ENCODE measurements at regions not wholly inside any gene's neighbourhood (a gene's known extent, or its start where the extent isn't known, plus 50 kb on each side); places are given as distances from the start of the nearest gene placed in this dataset.

GRCh38 chr6:14738497-14738896 lies 507.4 kb upstream of the JARID2 start:
- Mint-ChIP-seq H3K4me1 (peaks cover 46% of the 10 kb centered on the region), H3K27ac (peak overlapping the region; percentile 30), H3K9me3 (peaks cover 6% of the 10 kb centered on the region), H3K36me3 (peaks cover 24% of the 10 kb centered on the region), H3K27me3 (no peaks in the 10 kb centered on the region), H3K4me3 (no peak overlapping the region)
- POLR2A ChIA-PET = interaction anchor here (0.6 kb wide), 1 partner anchor 220 kb away, joined by 3 read pairs; no protein-coding TSS in a partner anchor
- ATAC-seq (ENCODE audit: low read depth) (no peak), DNase-seq (no peak)

DNA sequence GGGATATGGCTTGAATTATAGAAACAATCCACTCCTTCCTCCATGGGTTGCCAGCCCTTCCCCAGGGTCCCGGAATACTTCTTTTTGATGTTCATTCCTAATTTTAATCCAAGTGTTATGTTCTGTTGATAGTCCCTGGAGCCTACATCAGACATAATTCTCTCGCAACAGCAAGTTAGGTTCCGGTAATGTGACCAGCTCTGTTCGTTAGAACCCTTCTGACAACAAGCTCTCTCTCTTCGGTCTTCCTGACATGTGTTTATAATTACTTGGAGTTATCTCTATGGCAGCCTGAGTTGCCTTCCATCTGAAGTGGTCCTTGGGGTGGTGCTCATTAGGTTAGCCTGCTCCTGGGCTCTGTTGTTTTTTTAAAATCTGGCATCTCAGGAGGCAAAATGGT lies 506.9 kb upstream of the JARID2 start:
- Mint-ChIP-seq H3K9me3 (peaks cover 4% of the 10 kb centered on the region), H3K4me3 (peak overlapping the region; percentile 34), H3K27me3 (no peaks in the 10 kb centered on the region), H3K4me1 (peaks cover 46% of the 10 kb centered on the region), H3K36me3 (peaks cover 22% of the 10 kb centered on the region), H3K27ac (peak overlapping the region; percentile 30)
- no peak for ATAC-seq (ENCODE audit: low read depth)
- POLR2A ChIA-PET = interaction anchor here (0.6 kb wide), 1 partner anchor 220 kb away, joined by 3 read pairs; no protein-coding TSS in a partner anchor
- no peak for DNase-seq

DNA sequence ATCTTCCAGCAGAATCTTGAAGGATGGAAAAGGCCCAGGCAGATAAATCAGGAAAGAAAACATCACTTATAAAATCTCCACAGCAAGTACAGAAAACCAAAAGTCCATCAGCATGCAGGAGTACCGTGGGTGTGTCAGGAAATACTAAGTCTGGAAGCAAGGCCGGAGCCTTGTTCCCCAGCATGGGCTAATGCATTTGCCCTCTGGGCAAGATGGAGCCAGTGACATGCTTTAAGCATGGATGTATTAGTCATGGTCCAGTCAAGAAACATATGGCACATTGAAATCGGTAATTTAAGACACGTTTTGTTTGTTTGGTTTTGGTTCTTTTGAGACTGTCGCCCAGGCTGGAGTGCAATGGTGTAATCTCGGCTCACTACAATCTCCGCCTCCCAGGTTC lies 506.0 kb upstream of the JARID2 start:
- POLR2A ChIA-PET = no interaction called here
- ATAC-seq (ENCODE audit: low read depth) = no peak
- peaks cover 2% of the 10 kb centered on the region for H3K9me3 Mint-ChIP-seq
- no peak overlapping the region for H3K27ac Mint-ChIP-seq
- no peaks in the 10 kb centered on the region for H3K27me3 Mint-ChIP-seq
- DNase-seq = no peak
- H3K36me3 Mint-ChIP-seq = peaks cover 17% of the 10 kb centered on the region
- peaks cover 40% of the 10 kb centered on the region for H3K4me1 Mint-ChIP-seq
- H3K4me3 Mint-ChIP-seq = no peak overlapping the region

- H3K4me1 Mint-ChIP-seq = peaks cover 26% of the 10 kb centered on the region
- ATAC-seq (ENCODE audit: low read depth) (no peak), DNase-seq (no peak)
- no peak overlapping the region for H3K4me3 Mint-ChIP-seq
- H3K27ac Mint-ChIP-seq = no peak overlapping the region
- POLR2A ChIA-PET = no interaction called here
- H3K36me3 Mint-ChIP-seq = peaks cover 17% of the 10 kb centered on the region
- no peaks in the 10 kb centered on the region for H3K27me3 Mint-ChIP-seq
- H3K9me3 Mint-ChIP-seq = peaks cover 3% of the 10 kb centered on the region
Observed at GRCh38 chr6:14742171-14742570, 503.7 kb upstream of the JARID2 start.

DNA sequence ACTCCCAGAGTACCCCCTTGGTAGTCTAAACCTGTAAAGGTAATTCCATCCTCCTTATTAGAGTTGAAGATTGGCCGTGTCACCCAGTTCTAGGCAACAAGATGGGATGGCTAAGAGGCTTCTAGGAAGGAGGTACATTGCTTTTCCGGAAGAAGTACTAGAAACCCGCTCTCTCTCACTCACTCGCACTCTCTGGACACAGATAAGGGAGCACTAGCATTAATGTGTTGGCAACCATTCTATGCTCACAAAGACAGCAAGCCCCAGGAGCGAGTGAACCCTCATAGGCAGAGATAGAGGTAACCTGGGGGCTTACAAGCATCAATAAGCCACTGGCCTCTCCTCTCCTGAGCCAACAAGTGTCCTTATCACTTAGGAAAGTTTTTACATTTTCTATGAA lies 503.2 kb upstream of the JARID2 start:
- Mint-ChIP-seq H3K27ac (no peak overlapping the region), H3K4me3 (no peak overlapping the region), H3K4me1 (peaks cover 23% of the 10 kb centered on the region), H3K27me3 (no peaks in the 10 kb centered on the region), H3K36me3 (peaks cover 17% of the 10 kb centered on the region), H3K9me3 (peaks cover 3% of the 10 kb centered on the region)
- no peak for ATAC-seq (ENCODE audit: low read depth)
- POLR2A ChIA-PET = no interaction called here
- DNase-seq = no peak

DNA sequence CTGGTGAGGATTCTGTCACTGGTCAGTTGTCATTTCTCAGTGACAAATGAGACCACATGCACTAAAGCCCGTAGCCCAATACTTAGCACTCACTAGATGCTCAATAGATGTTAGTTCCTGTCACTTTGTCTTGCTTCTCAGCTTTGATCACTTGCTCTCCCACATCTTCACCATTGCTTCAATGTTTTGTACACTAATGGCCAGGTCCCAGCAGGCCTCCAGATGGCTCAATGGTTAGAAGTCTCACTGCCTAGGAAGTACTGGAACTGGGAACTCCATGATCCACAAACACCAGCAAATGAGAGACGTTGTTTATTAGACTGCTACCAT lies 502.8 kb upstream of the JARID2 start:
- no peak overlapping the region for H3K4me3 Mint-ChIP-seq
- POLR2A ChIA-PET = no interaction called here
- H3K27me3 Mint-ChIP-seq = peaks cover 1% of the 10 kb centered on the region
- no peak for ATAC-seq (ENCODE audit: low read depth)
- no peak overlapping the region for H3K27ac Mint-ChIP-seq
- H3K9me3 Mint-ChIP-seq = peaks cover 3% of the 10 kb centered on the region
- peaks cover 24% of the 10 kb centered on the region for H3K4me1 Mint-ChIP-seq
- no peak for DNase-seq
- peaks cover 17% of the 10 kb centered on the region for H3K36me3 Mint-ChIP-seq

DNA sequence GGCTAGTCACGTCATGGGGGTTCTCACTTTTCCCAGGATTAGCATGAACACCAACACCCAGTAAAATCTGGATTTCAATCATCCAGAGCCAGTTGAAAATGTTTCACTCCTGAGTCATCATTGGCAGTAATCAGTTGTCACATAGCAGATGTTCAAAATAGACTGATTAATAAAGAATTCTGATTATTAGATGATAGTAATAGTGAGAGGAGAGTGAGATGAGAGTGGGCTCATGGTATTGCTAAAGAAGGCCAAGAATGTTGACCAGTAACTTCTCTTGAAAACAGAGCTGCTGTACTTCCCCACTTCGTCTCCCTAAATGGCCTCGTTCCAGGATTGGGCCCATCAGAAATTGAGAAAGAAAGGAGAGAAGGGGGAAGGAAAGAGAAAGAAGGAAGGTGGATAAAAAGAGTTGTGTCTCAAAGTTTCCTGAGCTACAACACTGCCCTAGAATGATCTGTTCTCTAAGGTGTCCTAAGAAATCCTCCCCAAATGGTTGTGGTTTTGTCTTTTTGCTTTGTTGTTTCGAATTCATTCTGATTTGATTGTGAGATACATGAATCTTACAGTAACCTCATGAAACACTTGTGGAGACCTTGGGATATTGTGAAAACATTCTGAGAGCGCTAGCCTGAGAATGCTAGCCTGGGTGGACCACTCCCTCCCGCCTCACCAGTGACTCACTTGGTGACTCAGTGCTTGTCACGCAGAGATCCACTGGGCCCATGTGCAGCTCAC lies 502.2 kb upstream of the JARID2 start:
- peaks cover 17% of the 10 kb centered on the region for H3K36me3 Mint-ChIP-seq
- POLR2A ChIA-PET = no interaction called here
- peak overlapping the region; percentile 60 for H3K27ac Mint-ChIP-seq
- no peak for DNase-seq
- H3K27me3 Mint-ChIP-seq = peaks cover 2% of the 10 kb centered on the region
- peak overlapping the region; percentile 4 for H3K4me3 Mint-ChIP-seq
- ATAC-seq (ENCODE audit: low read depth) = peak; percentile 91
- peaks cover 3% of the 10 kb centered on the region for H3K9me3 Mint-ChIP-seq
- H3K4me1 Mint-ChIP-seq = peaks cover 23% of the 10 kb centered on the region

GRCh38 chr6:14744212-14744556 lies 501.7 kb upstream of the JARID2 start:
- H3K27me3 Mint-ChIP-seq = peaks cover 2% of the 10 kb centered on the region
- peak overlapping the region; percentile 4 for H3K4me3 Mint-ChIP-seq
- ATAC-seq (ENCODE audit: low read depth) (no peak), DNase-seq (no peak)
- peaks cover 3% of the 10 kb centered on the region for H3K9me3 Mint-ChIP-seq
- H3K36me3 Mint-ChIP-seq = peaks cover 15% of the 10 kb centered on the region
- H3K27ac Mint-ChIP-seq = peak overlapping the region; percentile 60
- peaks cover 19% of the 10 kb centered on the region for H3K4me1 Mint-ChIP-seq
- POLR2A ChIA-PET = no interaction called here

DNA sequence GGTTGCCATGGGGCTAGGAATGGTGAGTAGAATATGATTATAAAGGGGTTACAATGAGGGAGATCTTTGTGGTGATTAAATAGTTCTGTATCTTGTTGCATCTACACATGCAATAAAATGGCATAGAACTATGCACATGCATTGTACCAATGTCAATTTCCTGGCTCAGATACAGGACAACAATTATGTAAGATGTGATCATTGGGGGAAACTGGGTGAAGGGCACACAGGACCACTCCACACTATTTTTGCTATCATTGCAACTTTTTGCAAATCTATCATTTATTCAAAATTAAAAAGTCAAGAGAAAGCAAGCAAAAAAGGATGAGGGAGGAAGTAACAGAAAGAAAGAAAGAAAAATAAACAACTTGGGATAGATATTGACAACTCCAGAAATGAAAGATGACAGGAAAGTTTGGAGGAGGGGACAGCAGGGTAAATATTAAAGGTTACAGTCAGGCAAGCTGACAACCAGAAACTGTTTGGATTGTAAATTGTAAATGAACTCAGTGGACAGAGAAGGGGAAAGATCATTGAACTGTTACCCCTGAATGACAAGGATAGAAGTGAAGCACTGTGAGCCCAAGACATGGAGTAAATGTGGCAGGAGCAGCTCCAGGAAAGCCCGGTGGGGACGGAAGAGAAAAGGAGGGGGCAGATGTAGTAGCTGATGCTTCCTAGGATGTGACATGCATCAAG lies 499.6 kb upstream of the JARID2 start:
- peaks cover 7% of the 10 kb centered on the region for H3K36me3 Mint-ChIP-seq
- ATAC-seq (ENCODE audit: low read depth) = no peak
- peaks cover 2% of the 10 kb centered on the region for H3K27me3 Mint-ChIP-seq
- POLR2A ChIA-PET = no interaction called here
- no peak overlapping the region for H3K27ac Mint-ChIP-seq
- H3K4me3 Mint-ChIP-seq = no peak overlapping the region
- no peak for DNase-seq
- H3K4me1 Mint-ChIP-seq = peaks cover 19% of the 10 kb centered on the region
- H3K9me3 Mint-ChIP-seq = peaks cover 1% of the 10 kb centered on the region

DNA sequence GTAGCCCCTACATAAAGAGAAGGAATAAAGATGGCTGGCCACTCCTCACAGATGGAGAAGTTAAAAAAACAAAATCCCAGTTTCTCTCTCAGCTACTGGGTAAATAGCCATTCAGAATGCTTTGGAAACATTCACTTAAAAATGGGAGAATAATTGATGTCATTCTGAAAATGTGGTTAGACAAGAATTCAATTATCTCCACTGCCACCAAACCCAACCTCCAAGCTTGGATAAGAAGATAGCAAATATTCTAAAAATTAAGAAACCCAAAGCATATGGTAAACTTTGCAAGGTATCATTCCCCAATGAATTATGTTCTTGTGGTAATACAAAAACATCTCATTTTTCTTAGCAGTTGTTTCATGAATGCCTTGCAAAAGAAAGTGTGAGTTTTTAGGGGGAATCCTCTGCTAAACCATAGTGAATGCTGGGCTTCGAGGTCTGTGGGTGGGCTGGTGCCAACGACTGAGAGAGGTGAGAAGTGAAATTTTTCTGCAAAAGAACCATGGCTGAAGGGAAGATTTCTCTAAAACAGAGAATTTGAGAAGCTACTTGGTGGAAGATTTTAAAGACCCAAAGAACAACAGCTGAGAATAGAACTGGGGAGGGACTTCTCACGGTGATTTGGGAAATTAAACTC lies 497.9 kb upstream of the JARID2 start:
- DNase-seq = no peak
- peaks cover 1% of the 10 kb centered on the region for H3K9me3 Mint-ChIP-seq
- peaks cover 3% of the 10 kb centered on the region for H3K36me3 Mint-ChIP-seq
- H3K4me3 Mint-ChIP-seq = no peak overlapping the region
- H3K27ac Mint-ChIP-seq = no peak overlapping the region
- H3K27me3 Mint-ChIP-seq = peaks cover 2% of the 10 kb centered on the region
- peaks cover 15% of the 10 kb centered on the region for H3K4me1 Mint-ChIP-seq
- POLR2A ChIA-PET = no interaction called here
- ATAC-seq (ENCODE audit: low read depth) = no peak

DNA sequence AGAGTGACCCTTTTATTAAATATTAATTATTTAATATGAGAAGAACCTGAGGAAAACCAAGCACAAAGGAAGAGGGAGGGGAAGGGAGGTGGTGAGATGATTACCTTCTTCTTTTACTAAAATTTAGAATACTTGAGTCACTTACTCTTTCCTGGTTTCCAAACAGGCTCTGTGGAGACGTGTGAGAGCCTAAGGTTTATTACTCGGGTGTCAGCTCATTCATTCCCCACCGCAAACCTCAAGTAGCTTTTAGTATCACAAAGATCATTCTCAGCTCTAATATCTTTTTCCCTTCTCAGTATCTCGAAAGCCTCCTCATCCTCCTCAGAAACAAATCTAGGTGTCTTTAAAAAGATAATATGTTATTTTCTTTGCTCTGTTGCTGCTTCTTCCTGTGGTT lies 497.2 kb upstream of the JARID2 start:
- peaks cover 9% of the 10 kb centered on the region for H3K4me1 Mint-ChIP-seq
- H3K9me3 Mint-ChIP-seq = peaks cover 1% of the 10 kb centered on the region
- no peak overlapping the region for H3K4me3 Mint-ChIP-seq
- ATAC-seq (ENCODE audit: low read depth) = no peak
- POLR2A ChIA-PET = no interaction called here
- no peak for DNase-seq
- H3K27me3 Mint-ChIP-seq = peaks cover 2% of the 10 kb centered on the region
- no peak overlapping the region for H3K27ac Mint-ChIP-seq
- H3K36me3 Mint-ChIP-seq = peaks cover 3% of the 10 kb centered on the region

- ATAC-seq (ENCODE audit: low read depth) = no peak
- Mint-ChIP-seq H3K36me3 (no peaks in the 10 kb centered on the region), H3K27me3 (peaks cover 2% of the 10 kb centered on the region), H3K4me1 (peaks cover 4% of the 10 kb centered on the region), H3K4me3 (no peak overlapping the region), H3K27ac (no peak overlapping the region), H3K9me3 (peaks cover 1% of the 10 kb centered on the region)
- POLR2A ChIA-PET = no interaction called here
- DNase-seq = no peak
Observed at GRCh38 chr6:14750059-14750661, 495.7 kb upstream of the JARID2 start.

DNA sequence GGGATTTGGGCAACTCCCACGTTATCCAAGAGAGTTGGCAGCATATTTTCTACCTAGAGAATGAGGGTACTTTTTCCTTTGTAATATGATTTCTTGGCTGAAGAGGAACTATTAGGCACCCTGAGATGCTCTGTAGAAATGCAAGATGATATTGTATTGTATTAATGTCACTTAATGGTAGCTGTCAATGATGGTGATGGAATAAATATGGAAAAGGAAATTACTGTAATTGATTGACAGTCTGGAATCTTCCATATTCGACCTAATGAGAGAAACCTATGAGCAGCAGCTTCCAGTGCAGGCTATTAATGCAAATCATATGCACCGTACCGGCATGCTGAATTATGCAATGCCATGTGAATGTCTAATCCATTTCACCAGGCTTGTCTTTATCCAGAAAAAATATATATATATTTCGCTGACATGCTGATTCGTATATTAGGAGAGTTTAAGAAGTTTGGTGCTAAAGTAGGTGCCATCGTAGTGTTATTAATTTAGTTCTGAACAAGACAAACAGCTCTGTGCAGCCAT lies 494.2 kb upstream of the JARID2 start:
- Mint-ChIP-seq H3K9me3 (peaks cover 2% of the 10 kb centered on the region), H3K4me1 (peaks cover 4% of the 10 kb centered on the region), H3K4me3 (no peak overlapping the region), H3K27ac (no peak overlapping the region), H3K36me3 (no peaks in the 10 kb centered on the region), H3K27me3 (peaks cover 2% of the 10 kb centered on the region)
- DNase-seq = no peak
- POLR2A ChIA-PET = no interaction called here
- ATAC-seq (ENCODE audit: low read depth) = no peak

Measured in activated naive CD8-positive, alpha-beta T cell treated with anti-CD3 and anti-CD28 coated beads, Interleukin-2, amount 10 ng/mL, durations not matched to agents 7 days and 5 days (primary cell).